Neural progenitor cell (in vitro differentiated cells): ENCODE measurements at regions not wholly inside any gene's neighbourhood (a gene's known extent, or its start where the extent isn't known, plus 50 kb on each side); places are given as distances from the start of the nearest gene placed in this dataset.

Experiments
- DNase-seq: peaks from one replicate; pipeline ENCODE4 v3.0.0-alpha.2; 2016; ENCODE audit warnings: low spot score
- H2AFZ ChIP-seq: fragments of 200-600 bp; sonication (generic); replicated peaks from 2 replicates; pipeline ENCODE4 v1.6.1; 2016; ENCODE audit warnings: antibody characterized with exemption
- H3F3A ChIP-seq: fragments of 200-600 bp; sonication (generic); 2 replicates; pipeline ENCODE4 v1.6.1; 2016; ENCODE audit warnings: antibody characterized with exemption, low read depth
- H3K27ac ChIP-seq: fragments of 200-600 bp; sonication (generic); 2 replicates; pipeline ENCODE4 v1.5.1; 2016; ENCODE audit warnings: mild to moderate bottlenecking
- H3K27me3 ChIP-seq: fragments of 200-600 bp; sonication (generic); 2 replicates; pipeline ENCODE4 v1.6.1; 2016; ENCODE audit warnings: mild to moderate bottlenecking, moderate library complexity
- H3K36me3 ChIP-seq: fragments of 200-600 bp; sonication (generic); 2 replicates; pipeline ENCODE4 v1.5.1; 2016
- H3K4me1 ChIP-seq: fragments of 200-600 bp; sonication (generic); 2 replicates; pipeline ENCODE4 v1.6.1; 2016; ENCODE audit warnings: mixed run types
- H3K4me2 ChIP-seq: fragments of 200-600 bp; sonication (generic); 2 replicates; pipeline ENCODE4 v1.6.1; 2016
- H3K4me3 ChIP-seq: fragments of 200-600 bp; sonication (generic); 2 replicates; pipeline ENCODE4 v1.5.1; 2016
- H3K79me2 ChIP-seq: fragments of 200-600 bp; sonication (generic); 2 replicates; pipeline ENCODE4 v1.6.1; 2016; ENCODE audit warnings: low read depth
- H3K9ac ChIP-seq: fragments of 200-600 bp; sonication (generic); 2 replicates; pipeline ENCODE4 v1.6.1; 2016
- H3K9me3 ChIP-seq: fragments of 200-600 bp; sonication (generic); 2 replicates; pipeline ENCODE4 v1.5.1; 2016; ENCODE audit warnings: low read depth
- H4K20me1 ChIP-seq: fragments of 200-600 bp; sonication (generic); 2 replicates; pipeline ENCODE4 v1.6.1; 2016; ENCODE audit warnings: low read depth
- H3K27ac Mint-ChIP-seq: 3 replicates; pipeline ENCODE4 v1.8.0; 2021; ENCODE audit warnings: mixed read lengths
- H3K27me3 Mint-ChIP-seq: 2 replicates; pipeline ENCODE4 v1.8.0; 2022; ENCODE audit warnings: low read depth, mild to moderate bottlenecking, inconsistent platforms, moderate library complexity, mixed read lengths; ENCODE audit not compliant: insufficient read depth
- H3K36me3 Mint-ChIP-seq: 3 replicates; pipeline ENCODE4 v1.8.0; 2021; ENCODE audit warnings: mixed read lengths
- H3K4me1 Mint-ChIP-seq: 3 replicates; pipeline ENCODE4 v1.8.0; 2021; ENCODE audit warnings: mixed read lengths
- H3K4me3 Mint-ChIP-seq: 3 replicates; pipeline ENCODE4 v1.8.0; 2021; ENCODE audit warnings: mild to moderate bottlenecking, moderate library complexity, mixed read lengths
- H3K9me3 Mint-ChIP-seq: 3 replicates; pipeline ENCODE4 v1.8.0; 2020; ENCODE audit warnings: mixed read lengths
- CTCF ChIP-seq: fragments of 200-600 bp; sonication (generic); IDR thresholded peaks from 2 replicates; pipeline ENCODE4 v1.5.1; 2017; ENCODE audit warnings: antibody characterized with exemption, mild to moderate bottlenecking
- EZH2 ChIP-seq: fragments of 200-600 bp; sonication (generic); IDR thresholded peaks from 2 replicates; pipeline ENCODE4 v1.6.1; 2017; ENCODE audit warnings: antibody characterized with exemption, mild to moderate bottlenecking, moderate library complexity
- EZH2phosphoT487 ChIP-seq: fragments of 200-600 bp; sonication (generic); IDR thresholded peaks from 2 replicates; pipeline ENCODE4 v1.6.1; 2017; ENCODE audit warnings: antibody characterized with exemption

- no peaks in the 10 kb centered on the region for H3K36me3 ChIP-seq
Measured at GRCh38 chr18:24995056-24995455, 356.9 kb downstream of the ZNF521 start.

GRCh38 chr18:24995755-24996154 lies 356.2 kb downstream of the ZNF521 start:
- H3K9me3 Mint-ChIP-seq, result peaks cover 23% of the 10 kb centered on the region

More at GRCh38 chr18:24995056-24995455, 356.9 kb downstream of the ZNF521 start:
- Mint-ChIP-seq H3K36me3 (peaks cover 2% of the 10 kb centered on the region), H3K4me1 (peaks cover 23% of the 10 kb centered on the region), H3K27ac (no peak overlapping the region), H3K27me3 (peaks cover 2% of the 10 kb centered on the region), H3K9me3 (peaks cover 21% of the 10 kb centered on the region), H3K4me3 (no peak overlapping the region)
- Histone ChIP-seq H3K27ac (no peak overlapping the region), H4K20me1 (no peaks in the 10 kb centered on the region), H3K4me1 (no peaks in the 10 kb centered on the region), H3K4me2 (no peak overlapping the region), H3K9ac (no peak overlapping the region), H3F3A (no peaks in the 10 kb centered on the region), H3K9me3 (peaks cover 2% of the 10 kb centered on the region), H3K4me3 (no peak overlapping the region), H2AFZ (no peak overlapping the region), H3K79me2 (no peaks in the 10 kb centered on the region), H3K27me3 (no peaks in the 10 kb centered on the region)
- no peak for TF ChIP-seq CTCF
- no peak for TF ChIP-seq EZH2
- TF ChIP-seq EZH2phosphoT487, result no peak
- no peak for DNase-seq

GRCh38 chr18:24999650-25000267 lies 352.2 kb downstream of the ZNF521 start:
- no peak overlapping the region for H3K4me3 ChIP-seq
- no peak overlapping the region for H3K9ac ChIP-seq
- Mint-ChIP-seq H3K27ac (no peak overlapping the region), H3K9me3 (peaks cover 16% of the 10 kb centered on the region), H3K4me3 (no peak overlapping the region), H3K36me3 (no peaks in the 10 kb centered on the region), H3K4me1 (peaks cover 3% of the 10 kb centered on the region), H3K27me3 (peaks cover 2% of the 10 kb centered on the region)
- no peak overlapping the region for H2AFZ ChIP-seq
- no peaks in the 10 kb centered on the region for H3K27me3 ChIP-seq
- no peaks in the 10 kb centered on the region for H4K20me1 ChIP-seq
- no peak overlapping the region for H3K4me2 ChIP-seq
- H3K4me1 ChIP-seq, result no peaks in the 10 kb centered on the region
- H3K27ac ChIP-seq, result no peak overlapping the region
- no peak for TF ChIP-seq EZH2phosphoT487
- TF ChIP-seq EZH2, result no peak
- no peak for TF ChIP-seq CTCF
- peaks cover 7% of the 10 kb centered on the region for H3K9me3 ChIP-seq
- H3F3A ChIP-seq, result no peaks in the 10 kb centered on the region
- H3K36me3 ChIP-seq, result no peaks in the 10 kb centered on the region
- DNase-seq, result no peak
- H3K79me2 ChIP-seq, result no peaks in the 10 kb centered on the region

More at GRCh38 chr18:24995755-24996154, 356.2 kb downstream of the ZNF521 start:
- H3K27me3 Mint-ChIP-seq, result peaks cover 2% of the 10 kb centered on the region
- H4K20me1 ChIP-seq, result no peaks in the 10 kb centered on the region
- peaks cover 7% of the 10 kb centered on the region for H3K9me3 ChIP-seq
- no peak overlapping the region for H3K27ac ChIP-seq
- H3K27ac Mint-ChIP-seq, result no peak overlapping the region
- no peak overlapping the region for H3K4me3 Mint-ChIP-seq
- H3K4me2 ChIP-seq, result no peak overlapping the region
- H3K4me1 Mint-ChIP-seq, result peaks cover 19% of the 10 kb centered on the region
- no peaks in the 10 kb centered on the region for H3K79me2 ChIP-seq
- DNase-seq, result no peak
- no peaks in the 10 kb centered on the region for H3K27me3 ChIP-seq
- no peak for TF ChIP-seq EZH2phosphoT487
- no peak for TF ChIP-seq EZH2
- no peak for TF ChIP-seq CTCF
- H3K4me1 ChIP-seq, result no peaks in the 10 kb centered on the region
- no peak overlapping the region for H2AFZ ChIP-seq
- H3K36me3 Mint-ChIP-seq, result peaks cover 2% of the 10 kb centered on the region
- H3K9ac ChIP-seq, result no peak overlapping the region
- H3K36me3 ChIP-seq, result no peaks in the 10 kb centered on the region
- no peak overlapping the region for H3K4me3 ChIP-seq
- no peaks in the 10 kb centered on the region for H3F3A ChIP-seq
